HG02943 (cell line): ENCODE measurements at regions not wholly inside any gene's neighbourhood (a gene's known extent, or its start where the extent isn't known, plus 50 kb on each side); places are given as distances from the start of the nearest gene placed in this dataset.

Experiments
- ATAC-seq: cut with Tn5 transposase; IDR thresholded peaks from one replicate; pipeline ENCODE4 v1.9.1; 2021; ENCODE audit warnings: mild to moderate bottlenecking, low read depth, moderate library complexity; ENCODE audit not compliant: unreplicated experiment

DNA sequence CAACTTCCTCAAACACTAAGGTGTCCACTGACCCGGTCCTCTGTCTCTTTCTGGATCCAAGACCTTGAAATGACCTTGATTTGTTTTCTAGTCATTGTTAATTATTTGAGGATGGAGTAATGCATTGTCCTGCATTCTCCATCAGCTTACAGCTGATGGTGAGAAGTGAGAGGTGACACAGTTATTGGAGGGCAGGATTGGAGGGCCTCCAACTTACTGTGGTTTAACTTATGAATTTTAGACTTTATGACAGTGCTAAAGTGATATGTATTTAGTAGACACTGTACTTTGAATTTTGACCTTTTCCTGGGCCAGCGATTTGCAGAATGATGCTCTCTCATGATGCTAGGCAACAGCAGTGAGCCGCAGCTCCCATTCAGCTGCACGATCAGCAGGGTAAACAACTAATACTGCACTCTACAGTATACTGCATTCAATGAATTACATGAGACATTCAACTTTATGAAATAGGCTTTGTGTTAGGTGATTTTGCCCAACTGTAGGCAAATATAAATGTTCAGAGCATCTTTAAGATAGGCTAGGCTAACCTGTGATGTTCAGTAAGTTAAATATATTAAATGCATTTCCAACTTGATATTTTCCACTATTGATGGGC is 200.0 kb upstream of the MEX3C start:
- no peak for ATAC-seq

DNA sequence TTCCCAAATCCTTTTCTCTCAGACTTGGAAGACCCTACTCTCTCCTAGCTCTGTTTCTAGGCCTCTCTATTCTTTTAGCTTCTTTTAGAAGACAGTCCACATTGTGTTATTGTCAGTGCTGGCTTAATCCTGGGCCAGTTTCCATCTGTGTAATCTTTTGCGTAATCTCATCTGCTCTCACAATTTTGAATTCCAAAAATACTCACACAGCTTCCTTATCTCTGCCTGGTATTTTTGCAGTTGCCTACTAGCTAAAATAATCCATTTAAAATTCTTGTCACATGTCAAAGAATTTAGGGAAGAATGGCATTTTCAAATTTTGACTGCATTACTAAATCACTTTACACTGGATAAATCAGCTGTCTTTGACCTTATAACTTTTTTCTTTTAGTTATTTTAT is 200.6 kb upstream of the MEX3C start:
- no peak for ATAC-seq

DNA sequence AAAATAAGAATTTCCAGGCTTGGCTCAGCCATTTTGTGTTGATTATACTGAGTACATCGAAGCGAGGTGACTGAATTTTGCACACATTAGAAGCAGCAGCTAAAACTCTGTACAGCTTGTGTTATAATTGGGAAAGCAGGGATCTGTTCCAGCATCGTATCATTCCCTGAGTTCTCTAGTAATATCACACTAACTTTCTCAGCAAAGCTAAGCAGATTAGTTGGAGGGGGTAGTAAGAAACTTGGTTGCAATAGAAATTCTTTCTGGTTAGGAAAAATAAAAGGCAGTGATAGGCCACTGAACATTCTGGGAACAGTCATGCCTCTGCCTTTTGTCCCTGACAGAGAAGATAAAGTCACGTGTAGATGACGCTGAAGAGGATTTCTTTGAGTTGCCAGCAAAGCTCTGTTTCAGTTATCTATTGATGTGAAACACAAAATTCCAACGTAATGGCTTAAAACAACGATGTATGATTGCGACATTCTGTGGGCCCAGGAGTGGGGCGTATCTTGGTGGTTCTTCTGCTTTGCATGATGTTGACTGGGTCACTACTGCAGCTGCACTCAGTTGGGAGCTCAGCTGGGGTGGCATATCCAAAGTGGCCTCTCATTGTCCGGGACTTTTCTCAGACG is 202.1 kb upstream of the MEX3C start:
- no peak for ATAC-seq

DNA sequence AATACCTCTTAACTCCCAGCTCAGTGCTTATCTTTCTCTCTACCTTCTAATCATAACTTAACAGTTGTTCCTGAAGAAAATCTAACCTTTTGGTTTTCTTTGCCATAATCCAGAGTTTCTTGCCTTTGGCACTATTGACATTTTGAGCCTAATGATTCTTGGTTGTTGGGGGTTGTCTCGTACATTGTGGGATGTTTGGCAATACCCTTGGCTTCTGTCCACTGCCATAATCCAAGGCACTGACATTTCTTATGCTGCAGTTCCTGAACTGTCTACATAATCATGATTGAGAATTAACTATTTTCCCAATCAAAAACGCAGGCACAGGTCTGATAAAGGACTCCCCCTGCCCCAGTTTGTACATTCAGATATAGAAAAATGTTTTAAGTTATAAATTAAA is 203.2 kb upstream of the MEX3C start:
- ATAC-seq: no peak

DNA sequence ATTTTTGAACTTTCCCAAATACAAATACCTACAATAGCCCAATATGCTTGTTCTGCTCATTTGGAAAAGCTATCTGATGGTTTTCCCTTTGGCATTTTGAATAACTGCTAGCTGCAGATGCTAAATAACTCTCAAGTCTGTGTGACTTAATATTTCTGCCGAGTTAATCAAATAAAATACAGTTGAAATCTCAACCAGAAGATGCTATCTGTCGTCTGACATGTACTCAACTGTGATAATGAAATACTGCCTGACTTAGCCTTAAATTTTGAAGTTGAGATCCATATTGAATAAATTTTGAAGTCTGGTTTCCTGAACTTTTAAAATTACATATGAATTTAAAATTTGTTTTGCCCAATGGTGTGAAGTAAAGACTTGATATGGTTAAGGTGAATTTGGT is 204.4 kb upstream of the MEX3C start:
- ATAC-seq: no peak

- no peak for ATAC-seq
Observed at GRCh38 chr18:51404620-51405019, 207.1 kb upstream of the MEX3C start.

GRCh38 chr18:51405683-51406477 is 208.4 kb upstream of the MEX3C start:
- ATAC-seq: no peak

GRCh38 chr18:51417643-51418483 is 220.4 kb upstream of the MEX3C start:
- no peak for ATAC-seq

DNA sequence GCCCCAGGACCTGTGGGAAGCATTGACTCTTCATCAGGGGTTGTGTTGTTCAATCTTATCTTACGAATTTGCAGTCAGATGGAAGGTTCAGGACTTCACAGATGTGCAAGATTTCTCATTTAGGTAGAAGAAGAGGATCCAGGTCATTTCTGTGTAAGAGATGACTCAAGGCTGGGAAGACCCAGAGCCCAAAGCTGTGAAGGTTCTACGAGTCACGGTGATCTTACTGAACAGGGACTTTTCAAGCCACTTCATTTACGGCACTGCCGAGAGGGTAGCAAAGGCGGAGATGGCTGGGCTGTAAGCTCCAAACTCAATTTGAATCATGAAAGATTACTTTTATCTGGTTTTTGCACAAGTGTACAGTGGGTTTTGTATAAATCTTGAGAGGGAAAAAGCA is 228.0 kb upstream of the MEX3C start:
- no peak for ATAC-seq

- ATAC-seq: no peak
Observed at GRCh38 chr18:51425889-51426288, 228.4 kb upstream of the MEX3C start.

GRCh38 chr18:51426996-51427395 is 229.5 kb upstream of the MEX3C start:
- no peak for ATAC-seq

DNA sequence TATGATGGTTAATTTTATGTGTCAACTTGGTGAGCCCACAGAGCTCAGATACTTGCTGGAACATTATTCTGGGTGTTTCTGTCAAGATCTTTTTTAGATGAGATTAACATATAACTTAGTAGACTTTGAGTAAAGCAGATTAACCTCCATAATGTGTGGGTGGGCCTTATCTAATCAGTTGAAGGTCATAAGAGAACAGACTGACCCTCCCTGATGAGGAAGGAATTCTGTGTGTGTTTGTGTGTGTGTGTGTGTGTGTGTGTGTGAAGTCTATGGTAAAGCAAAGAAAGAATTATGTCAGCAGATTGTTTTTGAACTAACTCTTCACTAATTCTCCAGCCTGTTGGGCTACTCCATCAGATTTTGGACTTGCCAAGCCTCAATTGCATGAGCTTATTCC is 232.2 kb upstream of the MEX3C start:
- ATAC-seq: no peak

GRCh38 chr18:51430538-51430937 is 233.1 kb upstream of the MEX3C start:
- ATAC-seq: no peak

DNA sequence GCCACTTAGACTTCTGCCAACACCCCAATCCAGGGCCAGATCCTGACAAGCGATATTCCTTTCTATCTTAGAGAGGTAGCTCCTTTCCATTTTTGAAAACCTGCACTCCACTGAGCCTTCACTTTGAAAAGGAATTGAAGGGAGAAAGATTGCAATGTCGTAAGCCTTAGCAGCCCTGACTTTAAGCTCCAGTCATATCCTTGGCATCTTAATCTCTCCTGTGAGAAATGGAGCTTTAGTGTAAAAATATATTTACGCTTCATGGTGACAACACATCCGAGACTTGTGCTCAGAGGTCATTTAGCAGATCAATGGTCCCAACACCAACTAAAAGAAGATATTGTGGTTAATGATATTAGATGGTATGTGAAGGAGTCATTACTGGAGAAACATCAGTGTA is 235.8 kb upstream of the MEX3C start:
- ATAC-seq: no peak

DNA sequence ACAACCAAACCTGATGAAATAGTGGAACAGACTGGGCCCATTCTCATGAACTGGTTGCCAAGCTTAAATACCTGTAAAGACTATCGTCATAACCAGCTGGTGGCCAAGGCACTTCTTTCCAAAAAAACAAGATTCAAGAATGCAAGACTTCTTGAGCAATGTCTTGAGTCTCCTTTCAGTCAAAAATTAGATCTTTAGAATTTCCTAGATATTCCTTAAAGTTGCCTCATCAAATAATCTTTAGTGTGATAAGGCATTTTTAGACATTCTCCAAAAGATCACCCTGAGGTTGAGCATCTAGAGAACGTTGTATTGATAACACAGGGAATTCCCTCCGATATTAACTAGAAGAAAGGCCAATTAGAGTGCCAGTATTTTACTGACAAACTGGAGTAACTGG is 236.4 kb upstream of the MEX3C start:
- ATAC-seq: no peak

- ATAC-seq: no peak
Observed at GRCh38 chr18:51437280-51438271, 240.1 kb upstream of the MEX3C start.

GRCh38 chr18:51438797-51439350 is 241.4 kb upstream of the MEX3C start:
- ATAC-seq: no peak

- no peak for ATAC-seq
Observed at GRCh38 chr18:51442012-51442411, 244.5 kb upstream of the MEX3C start.

GRCh38 chr18:51446571-51447210 is 249.2 kb upstream of the MEX3C start:
- ATAC-seq: no peak
